GM12878 (cell line): ENCODE measurements at regions not wholly inside any gene's neighbourhood (a gene's known extent, or its start where the extent isn't known, plus 50 kb on each side); places are given as distances from the start of the nearest gene placed in this dataset.

Source experiments
- ATAC-seq: fragments of 200-7000 bp; cut with Tn5 transposase; 3 replicates; pipeline ENCODE4 v1.9.1; 2020; ENCODE audit warnings: mild to moderate bottlenecking, moderate library complexity
- BruUV-seq: library from RNA; stranded (reverse); fragments of 400-500 nt; replicated peaks from 2 replicates; lab custom pipeline; 2021; lab: Mats Ljungman, UMichigan
- CTCF ChIA-PET: fragments of 300-600 bp; sonication (Branson Sonifier 250); formaldehyde crosslinking; extraction: SDS; loops from one replicate; lab custom pipeline; 2021; ENCODE audit warnings: inconsistent platforms; lab: Yijun Ruan, JAX
- POLR2A ChIA-PET: fragments of 350-600 bp; formaldehyde crosslinking; extraction: SDS; loops from one replicate; lab custom pipeline; 2021; ENCODE audit warnings: inconsistent platforms; lab: Charles Lee
- RAD21 ChIA-PET: fragments of 300-600 bp; sonication (Branson Sonifier 250); formaldehyde crosslinking; loops from one replicate; lab custom pipeline; 2023; ENCODE audit warnings: antibody characterized with exemption; ENCODE audit not compliant: unreplicated experiment; lab: Charles Lee
- SMC1A ChIA-PET: fragments of 300-600 bp; sonication (Branson Sonifier 250); formaldehyde crosslinking; loops from one replicate; lab custom pipeline; 2023; ENCODE audit not compliant: unreplicated experiment, uncharacterized antibody; lab: Charles Lee
- DNase-seq: peaks from one replicate; pipeline ENCODE4 v3.0.0-alpha.2; 2011; ENCODE audit warnings: low read depth, low spot score
- FAIRE-seq: peaks from 3 replicates; lab custom pipeline; 2011; peaks lifted over from hg19 to GRCh38; lab: Jason Lieb, UNC
- H2AFZ ChIP-seq: 2 replicates; pipeline ENCODE4 v1.6.0; 2011; ENCODE audit warnings: low read depth, low read length, control low read depth; ENCODE audit not compliant: control insufficient read depth
- H3K27ac ChIP-seq: 2 replicates; pipeline ENCODE4 v1.5.1; 2011; ENCODE audit warnings: control low read depth; ENCODE audit not compliant: control insufficient read depth, insufficient read depth
- H3K27me3 ChIP-seq, 2 experiments: replicated peaks in 1 of 2; 2 replicates each; pipeline versions ENCODE4 v1.6.0 to v1.6.1; 2011; ENCODE audit warnings: low read length in 1 of 2; ENCODE audit not compliant: control insufficient read depth in 2 of 2, insufficient read depth in 2 of 2
- H3K36me3 ChIP-seq, 2 experiments: 2 replicates each; pipeline ENCODE4 v1.5.1; 2011; ENCODE audit warnings: low read length in 1 of 2; ENCODE audit not compliant: control insufficient read depth in 2 of 2, insufficient read depth in 2 of 2
- H3K4me1 ChIP-seq: 2 replicates; pipeline ENCODE4 v1.6.1; 2011; ENCODE audit warnings: mild to moderate bottlenecking, low read length, moderate library complexity, mixed read lengths; ENCODE audit not compliant: control insufficient read depth, insufficient read depth
- H3K4me2 ChIP-seq: 2 replicates; pipeline ENCODE4 v1.6.0; 2011; ENCODE audit warnings: control low read depth; ENCODE audit not compliant: control insufficient read depth, insufficient read depth
- H3K4me3 ChIP-seq: fragments of 200-600 bp; sonication (generic); 2 replicates; pipeline ENCODE4 v1.5.1; 2016
- H3K79me2 ChIP-seq: 2 replicates; pipeline ENCODE4 v1.6.0; 2011; ENCODE audit warnings: low read length; ENCODE audit not compliant: control insufficient read depth, insufficient read depth
- H3K9ac ChIP-seq: 2 replicates; pipeline ENCODE4 v1.8.0; 2011; ENCODE audit warnings: low read length, control low read depth, mixed read lengths; ENCODE audit not compliant: control insufficient read depth, insufficient read depth
- H3K9me3 ChIP-seq: replicated peaks from 3 replicates; pipeline ENCODE4 v1.5.1; 2011; ENCODE audit warnings: mild to moderate bottlenecking, low read length; ENCODE audit not compliant: control insufficient read depth, insufficient read depth
- H4K20me1 ChIP-seq: 2 replicates; pipeline ENCODE4 v1.6.0; 2011; ENCODE audit not compliant: control insufficient read depth, insufficient read depth
- HDAC2 ChIP-seq: fragments of 200-600 bp; sonication (generic); IDR thresholded peaks from 2 replicates; pipeline ENCODE4 v1.6.1; 2017
- HDAC6 ChIP-seq: fragments of 200-600 bp; sonication (generic); IDR thresholded peaks from one replicate; pipeline ENCODE4 v1.8.0; 2017; ENCODE audit warnings: antibody characterized with exemption; ENCODE audit not compliant: unreplicated experiment
- IRF3 ChIP-seq: fragments of 450-650 bp; IDR thresholded peaks from 2 replicates; pipeline ENCODE4 v1.6.1; 2014; ENCODE audit warnings: mild to moderate bottlenecking
- MEF2A ChIP-seq: IDR thresholded peaks from 2 replicates; pipeline ENCODE4 v1.6.1; 2011; ENCODE audit warnings: low read depth, mild to moderate bottlenecking, low read length, moderate library complexity; ENCODE audit not compliant: insufficient read depth
- MYB ChIP-seq: fragments of 150-350 bp; IDR thresholded peaks from 2 replicates; pipeline ENCODE4 v1.6.1; 2014; ENCODE audit warnings: mild to moderate bottlenecking, low read depth, low read length, borderline replicate concordance
- NBN ChIP-seq: fragments of 450-650 bp; IDR thresholded peaks from 2 replicates; pipeline ENCODE4 v1.6.1; 2016
- NFYB ChIP-seq: IDR thresholded peaks from 2 replicates; pipeline ENCODE4 v1.6.1; 2011; ENCODE audit warnings: low read depth, mild to moderate bottlenecking, low read length, improper control_type of control experiment, moderate library complexity; ENCODE audit not compliant: insufficient read depth
- NR2C2 ChIP-seq: IDR thresholded peaks from 2 replicates; pipeline ENCODE4 v1.6.1; 2011; ENCODE audit warnings: borderline replicate concordance, low read depth; ENCODE audit not compliant: control insufficient read depth, insufficient read length
- SIN3A ChIP-seq: IDR thresholded peaks from 2 replicates; pipeline ENCODE4 v1.6.1; 2012; ENCODE audit warnings: low read depth, low read length, improper control_type of control experiment
- SMAD5 ChIP-seq: IDR thresholded peaks from 2 replicates; pipeline ENCODE4 v1.6.1; 2016; ENCODE audit warnings: antibody characterized with exemption, low read depth
- SREBF1 ChIP-seq: IDR thresholded peaks from 2 replicates; pipeline ENCODE4 v1.6.1; 2012; ENCODE audit warnings: mild to moderate bottlenecking, low read length
- STAT1 ChIP-seq: fragments of 450-650 bp; conservative IDR thresholded peaks from 2 replicates; pipeline ENCODE4 v1.6.1; 2014; ENCODE audit warnings: antibody characterized with exemption, mild to moderate bottlenecking
- TCF3 ChIP-seq: IDR thresholded peaks from 2 replicates; pipeline ENCODE4 v1.6.1; 2012; ENCODE audit warnings: low read depth, mild to moderate bottlenecking, low read length, borderline replicate concordance; ENCODE audit not compliant: insufficient read depth
- ZNF217 ChIP-seq: fragments of 450-650 bp; IDR thresholded peaks from 2 replicates; pipeline ENCODE4 v1.6.1; 2017; ENCODE audit warnings: antibody characterized with exemption, mild to moderate bottlenecking
- ZNF622 ChIP-seq: fragments of 450-650 bp; IDR thresholded peaks from 2 replicates; pipeline ENCODE4 v1.6.1; 2017; ENCODE audit warnings: mild to moderate bottlenecking, inconsistent platforms
- WGBS: methylation state at CpG from one replicate; pipeline ENCODE4 v1.1.6; 2016; ENCODE audit warnings: low lambda C conversion rate; ENCODE audit not compliant: insufficient replicate concordance, insufficient coverage; ENCODE audit errors: missing lambda C conversion rate; 5-methylcytosine and 5-hydroxymethylcytosine counted together
- in situ Hi-C: fragments of 300-500 bp; cut with MboI; formaldehyde crosslinking; loops from 9 replicates; pipeline ENCODE4 v1.14.3; 2018; ENCODE audit warnings: mixed read lengths
- intact Hi-C: fragments of 100-400 bp; cut with micrococcal nuclease; formaldehyde crosslinking; loops from one replicate; pipeline ENCODE4 v1.14.2; 2022; ENCODE audit not compliant: unreplicated experiment
- TF ChIP-seq, protein P1 (sequence below): fragments of 450-650 bp; IDR thresholded peaks from 2 replicates; pipeline ENCODE4 v1.6.1; 2017; ENCODE audit warnings: mild to moderate bottlenecking, moderate library complexity
- TF ChIP-seq, protein P2 (sequence below): fragments of 450-650 bp; IDR thresholded peaks from 2 replicates; pipeline ENCODE4 v1.6.1; 2017; ENCODE audit warnings: mild to moderate bottlenecking, low read depth, inconsistent platforms; ENCODE audit not compliant: poor library complexity, severe bottlenecking
- TF ChIP-seq, protein P3 (sequence below): fragments of 450-650 bp; IDR thresholded peaks from 2 replicates; pipeline ENCODE4 v1.6.1; 2016; ENCODE audit warnings: mild to moderate bottlenecking

DNA sequence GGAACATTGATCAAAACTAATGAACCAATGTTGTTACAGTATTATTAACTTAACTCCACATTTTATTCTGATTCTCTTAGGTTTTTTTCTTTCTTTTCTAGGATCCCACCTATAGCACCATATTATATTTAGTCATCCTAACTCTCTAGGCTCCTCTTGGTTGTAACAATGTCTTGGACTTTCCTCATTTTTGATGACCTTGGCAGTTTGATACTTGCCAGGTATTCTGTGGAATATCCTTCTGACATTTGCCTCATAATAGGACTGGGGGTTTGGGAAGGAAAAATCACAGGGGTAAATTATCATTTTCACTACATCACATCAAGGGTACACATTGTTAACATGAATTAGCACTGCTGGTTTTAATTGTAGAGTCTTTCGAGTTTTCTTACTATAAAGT is 851.6 kb upstream of the SOX9 start:
- 5% methylated on average over 1 of the region's 1 CpG for WGBS
- Histone ChIP-seq H3K4me1 (no peaks in the 10 kb centered on the region), H3K79me2 (no peaks in the 10 kb centered on the region), H3K27ac (no peak overlapping the region), H4K20me1 (no peaks in the 10 kb centered on the region), H3K4me2 (no peak overlapping the region), H2AFZ (no peak overlapping the region), H3K9me3 (no peaks in the 10 kb centered on the region), H3K36me3 (no peaks in the 10 kb centered on the region), H3K4me3 (no peak overlapping the region), H3K27me3 (no peaks in the 10 kb centered on the region)
- intact Hi-C loops = no loop called here
- DNase-seq = no peak
- ChIA-PET POLR2A (no interaction called here), CTCF (no interaction called here), RAD21 (no interaction called here), SMC1A (no interaction called here)
- no peak for ATAC-seq
- no peak for TF ChIP-seq MYB
- TF ChIP-seq NR2C2 = no peak
- TF ChIP-seq ZNF217 = no peak
- TF ChIP-seq HDAC2 = no peak
- TF ChIP-seq ZNF622 = no peak
- no peak for TF ChIP-seq HDAC6
- TF ChIP-seq SIN3A = no peak
- TF ChIP-seq, protein P1, sequence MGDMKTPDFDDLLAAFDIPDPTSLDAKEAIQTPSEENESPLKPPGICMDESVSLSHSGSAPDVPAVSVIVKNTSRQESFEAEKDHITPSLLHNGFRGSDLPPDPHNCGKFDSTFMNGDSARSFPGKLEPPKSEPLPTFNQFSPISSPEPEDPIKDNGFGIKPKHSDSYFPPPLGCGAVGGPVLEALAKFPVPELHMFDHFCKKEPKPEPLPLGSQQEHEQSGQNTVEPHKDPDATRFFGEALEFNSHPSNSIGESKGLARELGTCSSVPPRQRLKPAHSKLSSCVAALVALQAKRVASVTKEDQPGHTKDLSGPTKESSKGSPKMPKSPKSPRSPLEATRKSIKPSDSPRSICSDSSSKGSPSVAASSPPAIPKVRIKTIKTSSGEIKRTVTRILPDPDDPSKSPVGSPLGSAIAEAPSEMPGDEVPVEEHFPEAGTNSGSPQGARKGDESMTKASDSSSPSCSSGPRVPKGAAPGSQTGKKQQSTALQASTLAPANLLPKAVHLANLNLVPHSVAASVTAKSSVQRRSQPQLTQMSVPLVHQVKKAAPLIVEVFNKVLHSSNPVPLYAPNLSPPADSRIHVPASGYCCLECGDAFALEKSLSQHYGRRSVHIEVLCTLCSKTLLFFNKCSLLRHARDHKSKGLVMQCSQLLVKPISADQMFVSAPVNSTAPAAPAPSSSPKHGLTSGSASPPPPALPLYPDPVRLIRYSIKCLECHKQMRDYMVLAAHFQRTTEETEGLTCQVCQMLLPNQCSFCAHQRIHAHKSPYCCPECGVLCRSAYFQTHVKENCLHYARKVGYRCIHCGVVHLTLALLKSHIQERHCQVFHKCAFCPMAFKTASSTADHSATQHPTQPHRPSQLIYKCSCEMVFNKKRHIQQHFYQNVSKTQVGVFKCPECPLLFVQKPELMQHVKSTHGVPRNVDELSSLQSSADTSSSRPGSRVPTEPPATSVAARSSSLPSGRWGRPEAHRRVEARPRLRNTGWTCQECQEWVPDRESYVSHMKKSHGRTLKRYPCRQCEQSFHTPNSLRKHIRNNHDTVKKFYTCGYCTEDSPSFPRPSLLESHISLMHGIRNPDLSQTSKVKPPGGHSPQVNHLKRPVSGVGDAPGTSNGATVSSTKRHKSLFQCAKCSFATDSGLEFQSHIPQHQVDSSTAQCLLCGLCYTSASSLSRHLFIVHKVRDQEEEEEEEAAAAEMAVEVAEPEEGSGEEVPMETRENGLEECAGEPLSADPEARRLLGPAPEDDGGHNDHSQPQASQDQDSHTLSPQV = no peak
- TF ChIP-seq MEF2A = no peak
- TF ChIP-seq, protein P2, sequence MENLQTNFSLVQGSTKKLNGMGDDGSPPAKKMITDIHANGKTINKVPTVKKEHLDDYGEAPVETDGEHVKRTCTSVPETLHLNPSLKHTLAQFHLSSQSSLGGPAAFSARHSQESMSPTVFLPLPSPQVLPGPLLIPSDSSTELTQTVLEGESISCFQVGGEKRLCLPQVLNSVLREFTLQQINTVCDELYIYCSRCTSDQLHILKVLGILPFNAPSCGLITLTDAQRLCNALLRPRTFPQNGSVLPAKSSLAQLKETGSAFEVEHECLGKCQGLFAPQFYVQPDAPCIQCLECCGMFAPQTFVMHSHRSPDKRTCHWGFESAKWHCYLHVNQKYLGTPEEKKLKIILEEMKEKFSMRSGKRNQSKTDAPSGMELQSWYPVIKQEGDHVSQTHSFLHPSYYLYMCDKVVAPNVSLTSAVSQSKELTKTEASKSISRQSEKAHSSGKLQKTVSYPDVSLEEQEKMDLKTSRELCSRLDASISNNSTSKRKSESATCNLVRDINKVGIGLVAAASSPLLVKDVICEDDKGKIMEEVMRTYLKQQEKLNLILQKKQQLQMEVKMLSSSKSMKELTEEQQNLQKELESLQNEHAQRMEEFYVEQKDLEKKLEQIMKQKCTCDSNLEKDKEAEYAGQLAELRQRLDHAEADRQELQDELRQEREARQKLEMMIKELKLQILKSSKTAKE = no peak
- TF ChIP-seq, protein P3, sequence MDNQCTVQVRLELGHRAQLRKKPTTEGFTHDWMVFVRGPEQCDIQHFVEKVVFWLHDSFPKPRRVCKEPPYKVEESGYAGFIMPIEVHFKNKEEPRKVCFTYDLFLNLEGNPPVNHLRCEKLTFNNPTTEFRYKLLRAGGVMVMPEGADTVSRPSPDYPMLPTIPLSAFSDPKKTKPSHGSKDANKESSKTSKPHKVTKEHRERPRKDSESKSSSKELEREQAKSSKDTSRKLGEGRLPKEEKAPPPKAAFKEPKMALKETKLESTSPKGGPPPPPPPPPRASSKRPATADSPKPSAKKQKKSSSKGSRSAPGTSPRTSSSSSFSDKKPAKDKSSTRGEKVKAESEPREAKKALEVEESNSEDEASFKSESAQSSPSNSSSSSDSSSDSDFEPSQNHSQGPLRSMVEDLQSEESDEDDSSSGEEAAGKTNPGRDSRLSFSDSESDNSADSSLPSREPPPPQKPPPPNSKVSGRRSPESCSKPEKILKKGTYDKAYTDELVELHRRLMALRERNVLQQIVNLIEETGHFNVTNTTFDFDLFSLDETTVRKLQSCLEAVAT = no peak
- TF ChIP-seq STAT1 = no peak
- no peak for TF ChIP-seq IRF3
- TF ChIP-seq NFYB = no peak
- TF ChIP-seq SREBF1 = no peak
- TF ChIP-seq SMAD5 = no peak
- no peak for TF ChIP-seq TCF3
- no peak for TF ChIP-seq NBN
- TF ChIP-seq, all 136 proteins: peak for 0
- no TSS peak for BruUV-seq
- H3K9ac ChIP-seq = no peak overlapping the region
- no peak for FAIRE-seq
- in situ Hi-C loops = no loop called here
